Spleen (tissue), 3 donors: ENCODE measurements at regions not wholly inside any gene's neighbourhood (a gene's known extent, or its start where the extent isn't known, plus 50 kb on each side); places are given as distances from the start of the nearest gene placed in this dataset.

ENCODE experiments used
- POLR2A ChIP-seq, 3 donors: fragments of 450-650 bp; IDR thresholded peaks; one replicate each; pipeline ENCODE4 v1.5.1; 2017; ENCODE audit warnings: antibody characterized with exemption in 3 of 3, mild to moderate bottlenecking in 1 of 3
- POLR2AphosphoS5 ChIP-seq, 3 donors: sonication (generic); formaldehyde crosslinking; IDR thresholded peaks; one replicate each; pipeline ENCODE4 v1.5.1; 2017; ENCODE audit warnings: antibody characterized with exemption in 3 of 3

- TF ChIP-seq POLR2A (IDR thresholded peaks at IDR 0.05) (no peak), POLR2AphosphoS5 (IDR thresholded peaks at IDR 0.05) (no peak)
Observed at GRCh38 chr1:96253246-96254035, 468.1 kb upstream of the PTBP2 start.
